ENCODE measurements at regions not wholly inside any gene's neighbourhood (a gene's known extent, or its start where the extent isn't known, plus 50 kb on each side); places are given as distances from the start of the nearest gene placed in this dataset.

- no peak for DNase-seq (ENCODE audit: low spot score)
Observed at GRCh38 chr5:5063533-5063953, 76.6 kb upstream of the ADAMTS16 start.

GRCh38 chr5:5065472-5065871 is 74.7 kb upstream of the ADAMTS16 start:
- no peak for DNase-seq (ENCODE audit: low spot score)

GRCh38 chr5:5066276-5067186 is 73.6 kb upstream of the ADAMTS16 start:
- no peak for DNase-seq (ENCODE audit: low spot score)

DNA sequence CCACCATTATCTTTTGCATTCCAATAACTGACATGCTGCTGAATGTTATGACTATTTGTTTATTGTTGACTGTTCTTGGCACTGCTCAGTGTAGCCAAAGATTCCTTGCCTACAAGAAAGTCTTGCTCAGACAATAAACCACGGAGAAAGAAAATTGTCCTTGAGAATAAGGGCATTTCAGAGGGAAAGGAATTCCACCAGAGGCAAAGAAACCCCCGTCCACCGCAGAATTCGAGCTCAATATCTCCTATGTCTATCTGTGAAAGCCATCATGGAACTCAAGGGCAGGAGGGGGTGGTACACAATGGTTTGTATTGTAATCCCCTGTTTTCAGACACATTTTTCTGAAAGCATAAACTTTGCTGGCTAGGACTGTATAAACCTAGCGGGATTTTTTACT is 70.3 kb upstream of the ADAMTS16 start:
- DNase-seq (ENCODE audit: low spot score) = no peak

- no peak for DNase-seq (ENCODE audit: low spot score)
Observed at GRCh38 chr5:5071554-5071953, 68.6 kb upstream of the ADAMTS16 start.

- DNase-seq (ENCODE audit: low spot score) = no peak
Observed at GRCh38 chr5:5077236-5077635, 62.9 kb upstream of the ADAMTS16 start.

GRCh38 chr5:5078009-5078897 is 61.9 kb upstream of the ADAMTS16 start:
- no peak for DNase-seq (ENCODE audit: low spot score)

DNA sequence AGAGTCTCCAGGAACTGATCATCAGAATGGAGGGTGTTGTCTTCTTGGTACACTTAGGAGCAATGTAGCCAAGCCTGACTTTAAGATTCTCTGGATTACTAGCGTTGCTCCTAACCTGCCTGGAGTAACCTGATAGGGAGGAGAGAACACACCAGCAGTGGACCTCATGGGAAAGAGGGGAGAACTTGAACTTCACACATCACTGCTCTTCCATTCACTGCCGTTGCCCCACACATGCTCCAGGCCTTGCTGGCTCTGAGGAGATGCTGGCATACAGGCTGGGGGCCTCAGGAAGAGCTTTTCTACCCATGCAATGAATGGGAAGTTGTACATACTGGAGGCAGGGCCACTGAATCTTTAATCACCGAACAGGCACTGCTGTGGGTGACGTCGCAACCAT is 60.3 kb upstream of the ADAMTS16 start:
- DNase-seq (ENCODE audit: low spot score) = no peak

DNA sequence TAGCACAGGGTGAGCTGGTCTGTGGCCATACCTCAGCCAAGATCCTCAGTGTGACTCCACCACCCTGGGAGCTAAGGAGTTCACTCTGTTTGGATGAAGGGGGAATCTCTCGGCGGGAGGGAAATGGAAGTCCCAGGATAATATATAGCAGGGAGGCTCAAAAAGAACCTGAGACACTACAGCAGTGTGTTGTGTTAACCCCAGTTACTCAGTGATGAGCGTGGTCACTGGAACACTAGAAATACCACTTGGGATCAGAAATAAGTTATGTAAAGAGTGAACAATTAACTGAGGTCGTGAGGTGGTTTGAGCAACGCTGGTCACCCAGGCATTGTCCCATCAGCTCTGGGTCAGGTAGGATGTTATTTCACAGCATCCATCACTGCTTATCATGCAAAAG is 59.3 kb upstream of the ADAMTS16 start:
- DNase-seq (ENCODE audit: low spot score) = no peak

GRCh38 chr5:5085381-5085780 is 54.7 kb upstream of the ADAMTS16 start:
- no peak for DNase-seq (ENCODE audit: low spot score)

DNA sequence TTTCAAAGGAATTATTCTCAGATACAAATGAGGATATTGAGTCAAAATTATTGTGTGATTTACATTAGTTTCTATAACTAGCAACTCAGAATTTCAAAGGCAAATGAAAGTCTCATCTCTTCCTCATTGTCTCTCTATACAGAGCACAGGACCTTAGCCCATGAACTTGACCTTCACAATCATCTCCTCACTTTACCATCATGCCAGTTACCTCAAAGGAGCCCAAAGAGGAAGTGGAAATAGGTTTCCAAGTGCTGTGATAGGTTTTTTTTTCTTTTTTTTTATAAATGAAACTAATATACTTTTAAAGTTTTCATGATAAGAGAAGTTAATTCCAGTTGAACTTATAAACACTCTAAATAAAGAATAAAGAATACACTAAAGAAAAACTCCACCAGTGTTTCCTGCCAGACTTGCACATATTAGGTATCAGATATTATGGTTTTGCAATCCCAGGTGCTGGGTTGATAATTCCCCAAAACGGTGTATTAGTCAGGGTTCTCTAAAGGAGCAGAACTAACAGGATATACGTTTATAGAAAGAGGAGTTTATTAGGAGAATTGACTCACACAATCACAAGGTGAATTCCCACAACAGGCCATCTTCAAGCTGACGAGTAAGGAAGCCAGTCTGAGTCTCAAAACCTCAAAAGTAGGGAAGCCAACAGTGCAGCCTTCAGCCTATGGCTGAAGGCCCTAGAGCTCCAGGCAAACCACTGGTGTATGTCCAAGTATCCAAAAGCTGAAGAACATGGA is 50.1 kb upstream of the ADAMTS16 start:
- DNase-seq (ENCODE audit: low spot score) = no peak

Data from activated CD4-positive, alpha-beta T cell treated with anti-CD3 and anti-CD28 coated beads, Interleukin-2, Interleukin-4, amounts not matched to agents 100 ng/mL and 50 ng/mL, durations not matched to agents 16 hours and 8 hours (primary cell).